ENCODE measurements at regions not wholly inside any gene's neighbourhood (a gene's known extent, or its start where the extent isn't known, plus 50 kb on each side); places are given as distances from the start of the nearest gene placed in this dataset.
"Not testable (repeated sequence)": the region's sequence is repeated elsewhere in the genome, so short reads cannot be mapped to it uniquely, and the experiment has no call there.

- H3K4me3 ChIP-seq (ENCODE audit: low read length): no peak overlapping the region
- no peaks in the 10 kb centered on the region; the same call in 1 of the 2 replicates for H3K4me1 ChIP-seq (ENCODE audit: insufficient read depth, low read length)
- H3K27ac ChIP-seq (ENCODE audit: low read length): no peak overlapping the region
- no peaks in the 10 kb centered on the region for H3K36me3 ChIP-seq (ENCODE audit: insufficient read depth, low read depth, low read length)
- H3K9me3 ChIP-seq (ENCODE audit: insufficient read depth, low read depth, low read length): peaks cover 4% of the 10 kb centered on the region; the same call in 1 of the 2 replicates
- no peaks in the 10 kb centered on the region for H3K27me3 ChIP-seq (ENCODE audit: insufficient read depth, low read length)
- H3K9ac ChIP-seq (ENCODE audit: low read depth, low read length): no peak overlapping the region
Observed at GRCh38 chr6:792662-793061, 99.7 kb upstream of the EXOC2 start.

GRCh38 chr6:788058-788457 lies 95.1 kb upstream of the EXOC2 start:
- Histone ChIP-seq H3K27me3 (ENCODE audit: insufficient read depth, low read length) (no peaks in the 10 kb centered on the region), H3K27ac (ENCODE audit: low read length) (no peak overlapping the region), H3K36me3 (ENCODE audit: insufficient read depth, low read depth, low read length) (no peaks in the 10 kb centered on the region), H3K9me3 (ENCODE audit: insufficient read depth, low read depth, low read length) (peaks cover 4% of the 10 kb centered on the region; the same call in 1 of the 2 replicates), H3K9ac (ENCODE audit: low read depth, low read length) (no peak overlapping the region), H3K4me1 (ENCODE audit: insufficient read depth, low read length) (no peaks in the 10 kb centered on the region), H3K4me3 (ENCODE audit: low read length) (no peak overlapping the region)

GRCh38 chr6:786946-787763 lies 94.2 kb upstream of the EXOC2 start:
- Histone ChIP-seq H3K27ac (ENCODE audit: low read length) (no peak overlapping the region), H3K36me3 (ENCODE audit: insufficient read depth, low read depth, low read length) (no peaks in the 10 kb centered on the region), H3K9ac (ENCODE audit: low read depth, low read length) (no peak overlapping the region), H3K4me1 (ENCODE audit: insufficient read depth, low read length) (no peaks in the 10 kb centered on the region), H3K4me3 (ENCODE audit: low read length) (no peak overlapping the region), H3K9me3 (ENCODE audit: insufficient read depth, low read depth, low read length) (peaks cover 4% of the 10 kb centered on the region; the same call in 1 of the 2 replicates), H3K27me3 (ENCODE audit: insufficient read depth, low read length) (no peaks in the 10 kb centered on the region)

GRCh38 chr6:783966-784735 lies 91.2 kb upstream of the EXOC2 start:
- H3K9ac ChIP-seq (ENCODE audit: low read depth, low read length): no peak overlapping the region
- no peak overlapping the region for H3K27ac ChIP-seq (ENCODE audit: low read length)
- H3K4me1 ChIP-seq (ENCODE audit: insufficient read depth, low read length): no peaks in the 10 kb centered on the region
- H3K9me3 ChIP-seq (ENCODE audit: insufficient read depth, low read depth, low read length): no peaks in the 10 kb centered on the region
- no peaks in the 10 kb centered on the region for H3K27me3 ChIP-seq (ENCODE audit: insufficient read depth, low read length)
- no peaks in the 10 kb centered on the region for H3K36me3 ChIP-seq (ENCODE audit: insufficient read depth, low read depth, low read length)
- H3K4me3 ChIP-seq (ENCODE audit: low read length): no peak overlapping the region

- Histone ChIP-seq H3K4me1 (ENCODE audit: insufficient read depth, low read length) (no peaks in the 10 kb centered on the region), H3K9me3 (ENCODE audit: insufficient read depth, low read depth, low read length) (no peaks in the 10 kb centered on the region), H3K4me3 (ENCODE audit: low read length) (no peak overlapping the region), H3K36me3 (ENCODE audit: insufficient read depth, low read depth, low read length) (no peaks in the 10 kb centered on the region), H3K9ac (ENCODE audit: low read depth, low read length) (no peak overlapping the region), H3K27ac (ENCODE audit: low read length) (no peak overlapping the region), H3K27me3 (ENCODE audit: insufficient read depth, low read length) (no peaks in the 10 kb centered on the region)
Observed at GRCh38 chr6:782141-782540, 89.2 kb upstream of the EXOC2 start.

- no peak overlapping the region for H3K27ac ChIP-seq (ENCODE audit: low read length)
- H3K9ac ChIP-seq (ENCODE audit: low read depth, low read length): no peak overlapping the region
- no peaks in the 10 kb centered on the region for H3K9me3 ChIP-seq (ENCODE audit: insufficient read depth, low read depth, low read length)
- no peaks in the 10 kb centered on the region for H3K4me1 ChIP-seq (ENCODE audit: insufficient read depth, low read length)
- H3K27me3 ChIP-seq (ENCODE audit: insufficient read depth, low read length): no peaks in the 10 kb centered on the region
- H3K4me3 ChIP-seq (ENCODE audit: low read length): no peak overlapping the region
- no peaks in the 10 kb centered on the region for H3K36me3 ChIP-seq (ENCODE audit: insufficient read depth, low read depth, low read length)
Observed at GRCh38 chr6:781350-781961, 88.5 kb upstream of the EXOC2 start.

GRCh38 chr6:780706-781105 lies 87.8 kb upstream of the EXOC2 start:
- Histone ChIP-seq H3K36me3 (ENCODE audit: insufficient read depth, low read depth, low read length) (no peaks in the 10 kb centered on the region), H3K27ac (ENCODE audit: low read length) (no peak overlapping the region), H3K4me1 (ENCODE audit: insufficient read depth, low read length) (no peaks in the 10 kb centered on the region), H3K9me3 (ENCODE audit: insufficient read depth, low read depth, low read length) (no peaks in the 10 kb centered on the region), H3K27me3 (ENCODE audit: insufficient read depth, low read length) (no peaks in the 10 kb centered on the region), H3K9ac (ENCODE audit: low read depth, low read length) (no peak overlapping the region), H3K4me3 (ENCODE audit: low read length) (no peak overlapping the region)

GRCh38 chr6:776951-777350 lies 84.0 kb upstream of the EXOC2 start:
- Histone ChIP-seq H3K27me3 (ENCODE audit: insufficient read depth, low read length) (no peaks in the 10 kb centered on the region), H3K9ac (ENCODE audit: low read depth, low read length) (no peak overlapping the region), H3K9me3 (ENCODE audit: insufficient read depth, low read depth, low read length) (no peaks in the 10 kb centered on the region)

GRCh38 chr6:776528-776931 lies 83.6 kb upstream of the EXOC2 start:
- H3K27ac ChIP-seq (ENCODE audit: low read length): no peak overlapping the region
- H3K4me1 ChIP-seq (ENCODE audit: insufficient read depth, low read length): no peaks in the 10 kb centered on the region
- no peak overlapping the region for H3K4me3 ChIP-seq (ENCODE audit: low read length)

More at GRCh38 chr6:776951-777350, 84.0 kb upstream of the EXOC2 start:
- no peaks in the 10 kb centered on the region for H3K4me1 ChIP-seq (ENCODE audit: insufficient read depth, low read length)
- no peak overlapping the region for H3K4me3 ChIP-seq (ENCODE audit: low read length)
- no peaks in the 10 kb centered on the region for H3K36me3 ChIP-seq (ENCODE audit: insufficient read depth, low read depth, low read length)
- no peak overlapping the region for H3K27ac ChIP-seq (ENCODE audit: low read length)

GRCh38 chr6:775863-776262 lies 82.9 kb upstream of the EXOC2 start:
- Histone ChIP-seq H3K36me3 (ENCODE audit: insufficient read depth, low read depth, low read length) (no peaks in the 10 kb centered on the region), H3K9ac (ENCODE audit: low read depth, low read length) (no peak overlapping the region), H3K27me3 (ENCODE audit: insufficient read depth, low read length) (no peaks in the 10 kb centered on the region), H3K9me3 (ENCODE audit: insufficient read depth, low read depth, low read length) (no peaks in the 10 kb centered on the region), H3K27ac (ENCODE audit: low read length) (no peak overlapping the region), H3K4me1 (ENCODE audit: insufficient read depth, low read length) (no peaks in the 10 kb centered on the region), H3K4me3 (ENCODE audit: low read length) (no peak overlapping the region)

More at GRCh38 chr6:776528-776931, 83.6 kb upstream of the EXOC2 start:
- Histone ChIP-seq H3K9ac (ENCODE audit: low read depth, low read length) (no peak overlapping the region), H3K36me3 (ENCODE audit: insufficient read depth, low read depth, low read length) (no peaks in the 10 kb centered on the region), H3K27me3 (ENCODE audit: insufficient read depth, low read length) (no peaks in the 10 kb centered on the region), H3K9me3 (ENCODE audit: insufficient read depth, low read depth, low read length) (no peaks in the 10 kb centered on the region)

- not testable (repeated sequence) for H3K4me1 ChIP-seq (ENCODE audit: insufficient read depth, low read length); H3K36me3 ChIP-seq (ENCODE audit: insufficient read depth, low read depth, low read length); H3K27me3 ChIP-seq (ENCODE audit: insufficient read depth, low read length); H3K9me3 ChIP-seq (ENCODE audit: insufficient read depth, low read depth, low read length); H3K9ac ChIP-seq (ENCODE audit: low read depth, low read length); H3K27ac ChIP-seq (ENCODE audit: low read length); H3K4me3 ChIP-seq (ENCODE audit: low read length)
Observed at GRCh38 chr6:771683-772082, 78.7 kb upstream of the EXOC2 start.

Data from iPS-20b (cell line).